Heart left ventricle (tissue), 16 donors: ENCODE measurements at regions not wholly inside any gene's neighbourhood (a gene's known extent, or its start where the extent isn't known, plus 50 kb on each side); places are given as distances from the start of the nearest gene placed in this dataset.
A peak's percentile ranks its signal among the peaks of the same experiment; 100 is the strongest.

ENCODE experiments used
- ATAC-seq, 4 donors: fragments of 200-7000 bp; cut with Tn5 transposase; one replicate each; pipeline ENCODE4 v1.9.1; 2020 to 2022; ENCODE audit warnings: moderate library complexity in 4 of 4, mild to moderate bottlenecking in 3 of 4, moderate number of reproducible peaks in 1 of 4
- DNase-seq, 5 donors: peaks; one replicate each; pipeline ENCODE4 v3.0.0-alpha.2; 2020
- H3K27ac ChIP-seq, 12 donors: fragments of 200-600 bp; sonication (generic) in 4 of 12; one replicate each; pipeline versions ENCODE4 v1.5.0 to v1.8.0; 2016 to 2022; ENCODE audit warnings: mild to moderate bottlenecking in 2 of 12
- H3K27me3 ChIP-seq, 9 donors: fragments of 200-600 bp; sonication (generic) in 2 of 9; one replicate each; pipeline versions ENCODE4 v1.5.1 to v1.8.0; 2016 to 2022; ENCODE audit warnings: mild to moderate bottlenecking in 3 of 9
- H3K36me3 ChIP-seq, 9 donors: fragments of 200-600 bp; sonication (generic) in 2 of 9; one replicate each; pipeline versions ENCODE4 v1.5.0 to v1.8.0; 2018 to 2022; ENCODE audit warnings: mild to moderate bottlenecking in 2 of 9
- H3K4me1 ChIP-seq, 12 donors: fragments of 200-600 bp; sonication (generic) in 4 of 12; one replicate each; pipeline versions ENCODE4 v1.5.0 to v1.8.0; 2016 to 2022; ENCODE audit warnings: mild to moderate bottlenecking in 3 of 12
- H3K4me3 ChIP-seq, 12 donors: fragments of 200-600 bp; sonication (generic) in 4 of 12; one replicate each; pipeline versions ENCODE4 v1.5.0 to v1.8.0; 2017 to 2022; ENCODE audit warnings: mild to moderate bottlenecking in 9 of 12, moderate library complexity in 4 of 12
- H3K9me3 ChIP-seq, 12 donors: fragments of 200-600 bp; sonication (generic) in 4 of 12; one replicate each; pipeline versions ENCODE4 v1.5.0 to v1.8.0; 2016 to 2022; ENCODE audit warnings: mild to moderate bottlenecking in 1 of 12
- CTCF ChIP-seq, 12 donors: fragments of 200-600 bp; sonication (generic) in 4 of 12; IDR thresholded peaks; one replicate each; pipeline versions ENCODE4 v1.5.0 to v1.8.0; 2018 to 2022; ENCODE audit warnings: antibody characterized with exemption in 12 of 12, mild to moderate bottlenecking in 5 of 12
- POLR2A ChIP-seq, 2 donors: fragments of 450-650 bp; IDR thresholded peaks; one replicate each; pipeline ENCODE4 v1.6.1; 2017; ENCODE audit warnings: antibody characterized with exemption in 2 of 2, mild to moderate bottlenecking in 2 of 2, moderate library complexity in 2 of 2
- WGBS, 4 donors: extraction: QIAGEN DNeasy Blood & Tissue Kit in 2 of 4; methylation state at CpG; one replicate each; pipeline versions ENCODE4 v1.1.5 to v1.1.7; 2013 to 2018; 5-methylcytosine and 5-hydroxymethylcytosine counted together
- intact Hi-C, 10 donors: fragments of 100-400 bp; cut with DNase I; formaldehyde crosslinking; loops; one replicate each; pipeline versions ENCODE4 v1.11.1 to v1.14.2; 2022
- donor health status: ischemic (EF 13 %, LVEDD 7.1; RV severe dilation, severe dysfunction).
- donor health status: healthy with polysubstance abuse.
- donor health status: DM: no; HTN: yes; CAD: no.
- donor health status: DM: no; HTN: no; CAD: no.
- donor health status: ischemic (EF 25% LVEDD 6.9; RV normal size, moderate dysfunction).
- donor health status: ischemic (EF 25% LVEDD 5.7; RV mildly dilated, moderate dysfunction).
- donor health status: healthy.
- donor health status: DM: yes; HTN: yes; CAD: no.
- donor health status: ischemic (EF 35%, LVEDD 5.7; RV mildly dilated, moderate dysfunction).
- donor health status: nonischemic (EF 11% LVEDD 7.7; RV severe dilation, severe dysfunction).
- donor health status: DM: yes; HTN: yes; CAD: no.
- donor health status: PGD.
- donor health status: ischemic (EF 29% LVEDD 5.4; RV normal size, mild dysfunction).
- donor health status: nonischemic (EF 23%, LVEDD 6.1; RV moderate dilation, normal function).

GRCh38 chr14:71187633-71188356 lies 280.5 kb downstream of the PCNX1 start:
- Histone ChIP-seq H3K4me1 (peaks cover 0 to 8% (median 0%) of the 10 kb centered on the region in 12 donors), H3K9me3 (no peaks in the 10 kb centered on the region), H3K36me3 (no peaks in the 10 kb centered on the region), H3K4me3 (no peak overlapping the region), H3K27me3 (no peaks in the 10 kb centered on the region), H3K27ac (no peak overlapping the region)
- 49 to 64% (median 53%) methylated on average over 10 to 11 of the region's 11 CpGs for WGBS, 4 donors
- TF ChIP-seq CTCF (IDR thresholded peaks at IDR 0.05) = no peak
- no peak for TF ChIP-seq POLR2A (IDR thresholded peaks at IDR 0.05)
- ATAC-seq (peak in 1 of 4 donors; percentile 66), DNase-seq (no peak)
- intact Hi-C loops = no loop called here

- H3K9me3 ChIP-seq = no peaks in the 10 kb centered on the region
- DNase-seq (no peak), ATAC-seq (no peak)
- TF ChIP-seq POLR2A (IDR thresholded peaks at IDR 0.05) = no peak
- TF ChIP-seq CTCF (IDR thresholded peaks at IDR 0.05) = no peak
- intact Hi-C loops = no loop called here
- no peak overlapping the region for H3K4me3 ChIP-seq
- no peaks in the 10 kb centered on the region for H3K36me3 ChIP-seq
- H3K4me1 ChIP-seq = no peaks in the 10 kb centered on the region
- no peak overlapping the region for H3K27ac ChIP-seq
- 58 to 68% (median 65%) methylated on average over 5 of the region's 5 CpGs for WGBS, 4 donors
- no peaks in the 10 kb centered on the region for H3K27me3 ChIP-seq
These were observed 283.6 kb downstream of the PCNX1 start for GRCh38 chr14:71190770-71191374.

GRCh38 chr14:71193663-71194062 lies 286.4 kb downstream of the PCNX1 start:
- Histone ChIP-seq H3K27me3 (peaks cover 0 to 3% (median 0%) of the 10 kb centered on the region in 9 donors), H3K4me1 (no peaks in the 10 kb centered on the region), H3K9me3 (no peaks in the 10 kb centered on the region), H3K4me3 (no peak overlapping the region), H3K36me3 (no peaks in the 10 kb centered on the region), H3K27ac (no peak overlapping the region)
- ATAC-seq = no peak
- TF ChIP-seq CTCF (IDR thresholded peaks at IDR 0.05) = no peak
- no peak for TF ChIP-seq POLR2A (IDR thresholded peaks at IDR 0.05)
- intact Hi-C loops = no loop called here
- 42 to 70% (median 49%) methylated on average over 1 of the region's 1 CpG for WGBS, 4 donors
- no peak for DNase-seq

- TF ChIP-seq POLR2A (IDR thresholded peaks at IDR 0.05) (no peak), CTCF (IDR thresholded peaks at IDR 0.05) (no peak)
- Histone ChIP-seq H3K27ac (no peak overlapping the region), H3K9me3 (no peaks in the 10 kb centered on the region), H3K27me3 (peaks cover 0 to 3% (median 0%) of the 10 kb centered on the region in 9 donors), H3K4me1 (no peaks in the 10 kb centered on the region), H3K36me3 (no peaks in the 10 kb centered on the region), H3K4me3 (no peak overlapping the region)
- no peak for DNase-seq
- intact Hi-C loops = no loop called here
- no peak for ATAC-seq
- 69 to 79% (median 77%) methylated on average over 1 of the region's 1 CpG for WGBS, 4 donors
These were observed 287.0 kb downstream of the PCNX1 start for GRCh38 chr14:71194251-71194650.
